ENCODE measurements at regions not wholly inside any gene's neighbourhood (a gene's known extent, or its start where the extent isn't known, plus 50 kb on each side); places are given as distances from the start of the nearest gene placed in this dataset.

GRCh38 chr13:73171271-73171682, 112.5 kb downstream of the KLF5 start:
- DNase-seq (ENCODE audit: low spot score): no peak
- in situ Hi-C loops (cut with MboI; ENCODE audit: low pct_unique_long_range_greater_than_20kb, low sequenced_read_pairs, unreplicated experiment): no loop called here
- TF ChIP-seq CTCF (IDR thresholded peaks at IDR 0.05; ENCODE audit: extremely low read depth, insufficient read depth, missing control alignments): no peak

GRCh38 chr13:73169971-73170370, 111.2 kb downstream of the KLF5 start:
- in situ Hi-C loops (cut with MboI; ENCODE audit: low pct_unique_long_range_greater_than_20kb, low sequenced_read_pairs, unreplicated experiment): no loop called here
- no peak for TF ChIP-seq CTCF (IDR thresholded peaks at IDR 0.05; ENCODE audit: extremely low read depth, insufficient read depth, missing control alignments)
- DNase-seq (ENCODE audit: low spot score): no peak

- TF ChIP-seq CTCF (IDR thresholded peaks at IDR 0.05; ENCODE audit: extremely low read depth, insufficient read depth, missing control alignments): no peak
- in situ Hi-C loops (cut with MboI; ENCODE audit: low pct_unique_long_range_greater_than_20kb, low sequenced_read_pairs, unreplicated experiment): no loop called here
- DNase-seq (ENCODE audit: low spot score): no peak
Measured at GRCh38 chr13:73168953-73169401, 110.2 kb downstream of the KLF5 start.

GRCh38 chr13:73168226-73168952, 109.6 kb downstream of the KLF5 start:
- no peak for TF ChIP-seq CTCF (IDR thresholded peaks at IDR 0.05; ENCODE audit: extremely low read depth, insufficient read depth, missing control alignments)
- no peak for DNase-seq (ENCODE audit: low spot score)

GRCh38 chr13:73167028-73167820, 108.4 kb downstream of the KLF5 start:
- DNase-seq (ENCODE audit: low spot score): no peak
- no peak for TF ChIP-seq CTCF (IDR thresholded peaks at IDR 0.05; ENCODE audit: extremely low read depth, insufficient read depth, missing control alignments)
- in situ Hi-C loops (cut with MboI; ENCODE audit: low pct_unique_long_range_greater_than_20kb, low sequenced_read_pairs, unreplicated experiment): no loop called here

More at GRCh38 chr13:73168226-73168952, 109.6 kb downstream of the KLF5 start:
- in situ Hi-C loops (cut with MboI; ENCODE audit: low pct_unique_long_range_greater_than_20kb, low sequenced_read_pairs, unreplicated experiment): no loop called here

GRCh38 chr13:73166204-73166603, 107.4 kb downstream of the KLF5 start:
- DNase-seq (ENCODE audit: low spot score): no peak
- in situ Hi-C loops (cut with MboI; ENCODE audit: low pct_unique_long_range_greater_than_20kb, low sequenced_read_pairs, unreplicated experiment): no loop called here
- no peak for TF ChIP-seq CTCF (IDR thresholded peaks at IDR 0.05; ENCODE audit: extremely low read depth, insufficient read depth, missing control alignments)
